Lower lobe of right lung (tissue), 2 donors: ENCODE measurements at regions not wholly inside any gene's neighbourhood (a gene's known extent, or its start where the extent isn't known, plus 50 kb on each side); places are given as distances from the start of the nearest gene placed in this dataset.

Experiments used
- ATAC-seq, 2 donors: fragments of 200-7000 bp; cut with Tn5 transposase; one replicate each; pipeline ENCODE4 v1.9.1; 2020 to 2022; ENCODE audit warnings: mild to moderate bottlenecking in 2 of 2, moderate library complexity in 2 of 2
- DNase-seq: peaks from one replicate; pipeline ENCODE4 v3.0.0-alpha.2; 2020
- H3K27ac ChIP-seq: fragments of 200-600 bp; one replicate; pipeline ENCODE4 v1.8.0; 2022
- H3K27me3 ChIP-seq: fragments of 200-600 bp; one replicate; pipeline ENCODE4 v1.8.0; 2022; ENCODE audit warnings: low read depth
- H3K36me3 ChIP-seq: fragments of 200-600 bp; one replicate; pipeline ENCODE4 v1.8.0; 2022; ENCODE audit warnings: mild to moderate bottlenecking
- H3K4me1 ChIP-seq: fragments of 200-600 bp; one replicate; pipeline ENCODE4 v1.8.0; 2022
- H3K4me3 ChIP-seq: fragments of 200-600 bp; one replicate; pipeline ENCODE4 v1.8.0; 2022; ENCODE audit warnings: mild to moderate bottlenecking
- H3K9me3 ChIP-seq: fragments of 200-600 bp; one replicate; pipeline ENCODE4 v1.8.0; 2022
- intact Hi-C: fragments of 100-400 bp; cut with DNase I; formaldehyde crosslinking; loops from one replicate; pipeline ENCODE4 v1.11.0; 2022
- TF ChIP-seq, protein P1 (sequence below): fragments of 200-600 bp; IDR thresholded peaks from one replicate; pipeline ENCODE4 v1.8.0; 2022; ENCODE audit warnings: antibody characterized with exemption, mild to moderate bottlenecking
- donor health status: DM: no; HTN: yes; CAD: no; lungs with severe emphysema.

DNA sequence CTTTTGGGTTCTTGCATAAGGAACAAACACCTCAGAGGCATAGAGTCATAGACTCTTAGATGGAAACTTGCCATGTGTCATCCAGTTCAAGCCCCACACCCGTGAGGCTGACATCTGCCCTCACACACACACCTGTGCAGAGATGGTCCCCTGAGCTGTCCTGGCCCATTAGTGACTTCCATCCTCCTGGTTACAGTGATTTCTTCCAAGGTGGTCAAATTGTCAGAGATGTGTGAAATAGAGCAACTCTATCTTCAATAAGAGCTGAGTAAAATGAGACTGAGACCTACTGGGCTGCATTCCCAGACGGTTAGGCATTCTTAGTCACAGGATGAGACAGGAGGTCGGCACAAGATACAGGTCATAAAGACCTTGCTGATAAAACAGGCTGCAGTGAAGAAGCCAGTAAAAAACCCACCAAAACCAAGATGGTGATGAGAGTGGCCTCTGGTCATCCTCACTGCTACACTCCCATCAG is 342.2 kb upstream of the TNRC6C start:
- DNase-seq = no peak
- ATAC-seq = no peak
- H3K36me3 ChIP-seq = no peaks in the 10 kb centered on the region
- H3K27me3 ChIP-seq = no peaks in the 10 kb centered on the region
- intact Hi-C loops = no loop called here
- H3K4me1 ChIP-seq = peaks cover 9% of the 10 kb centered on the region
- H3K9me3 ChIP-seq = no peaks in the 10 kb centered on the region
- no peak overlapping the region for H3K4me3 ChIP-seq
- TF ChIP-seq, protein P1, sequence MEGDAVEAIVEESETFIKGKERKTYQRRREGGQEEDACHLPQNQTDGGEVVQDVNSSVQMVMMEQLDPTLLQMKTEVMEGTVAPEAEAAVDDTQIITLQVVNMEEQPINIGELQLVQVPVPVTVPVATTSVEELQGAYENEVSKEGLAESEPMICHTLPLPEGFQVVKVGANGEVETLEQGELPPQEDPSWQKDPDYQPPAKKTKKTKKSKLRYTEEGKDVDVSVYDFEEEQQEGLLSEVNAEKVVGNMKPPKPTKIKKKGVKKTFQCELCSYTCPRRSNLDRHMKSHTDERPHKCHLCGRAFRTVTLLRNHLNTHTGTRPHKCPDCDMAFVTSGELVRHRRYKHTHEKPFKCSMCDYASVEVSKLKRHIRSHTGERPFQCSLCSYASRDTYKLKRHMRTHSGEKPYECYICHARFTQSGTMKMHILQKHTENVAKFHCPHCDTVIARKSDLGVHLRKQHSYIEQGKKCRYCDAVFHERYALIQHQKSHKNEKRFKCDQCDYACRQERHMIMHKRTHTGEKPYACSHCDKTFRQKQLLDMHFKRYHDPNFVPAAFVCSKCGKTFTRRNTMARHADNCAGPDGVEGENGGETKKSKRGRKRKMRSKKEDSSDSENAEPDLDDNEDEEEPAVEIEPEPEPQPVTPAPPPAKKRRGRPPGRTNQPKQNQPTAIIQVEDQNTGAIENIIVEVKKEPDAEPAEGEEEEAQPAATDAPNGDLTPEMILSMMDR = no peak
- no peak overlapping the region for H3K27ac ChIP-seq

DNA sequence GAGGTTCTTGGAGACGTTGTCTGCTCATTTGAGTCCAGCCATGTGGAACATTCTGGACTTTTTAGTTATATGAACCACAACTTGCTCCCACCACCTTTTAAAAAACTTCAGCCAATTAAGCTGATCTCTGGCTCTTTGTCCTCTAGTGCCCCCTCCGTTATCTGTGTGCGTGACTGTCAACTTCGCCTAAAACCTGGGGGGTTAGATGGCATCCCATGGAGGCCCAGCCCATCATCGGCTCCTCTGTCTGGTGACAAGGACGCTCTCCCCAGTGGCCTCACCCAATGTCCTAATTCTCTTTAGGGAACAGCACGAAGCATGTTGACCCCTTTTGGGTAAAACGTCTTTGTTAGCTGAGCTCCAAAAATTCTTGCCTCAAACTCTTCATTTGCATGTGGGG is 341.0 kb upstream of the TNRC6C start:
- Histone ChIP-seq H3K4me3 (no peak overlapping the region), H3K27me3 (no peaks in the 10 kb centered on the region), H3K27ac (no peak overlapping the region), H3K9me3 (no peaks in the 10 kb centered on the region), H3K4me1 (peaks cover 9% of the 10 kb centered on the region), H3K36me3 (no peaks in the 10 kb centered on the region)
- intact Hi-C loops = no loop called here
- ATAC-seq (no peak), DNase-seq (no peak)
- TF ChIP-seq, protein P1 = no peak

DNA sequence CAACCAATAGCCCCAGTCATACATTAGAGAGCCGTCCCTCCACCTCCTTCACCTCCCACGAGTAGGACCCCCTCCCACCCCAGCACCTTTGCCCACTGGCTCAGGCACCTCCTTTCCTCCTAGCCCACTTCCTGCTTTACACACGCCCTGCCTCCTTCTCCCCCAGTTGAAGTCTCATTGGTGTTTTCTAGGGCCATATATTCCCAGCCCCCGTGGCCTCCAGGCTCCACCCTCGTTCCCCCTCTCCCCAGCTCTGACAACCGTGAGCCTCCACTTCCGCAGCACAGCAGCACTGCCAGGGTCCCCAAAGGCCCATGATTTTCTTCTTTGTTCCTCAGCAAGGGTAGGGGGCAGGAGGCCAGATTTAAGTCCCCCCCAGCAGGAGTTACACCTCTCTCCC is 340.3 kb upstream of the TNRC6C start:
- DNase-seq (no peak), ATAC-seq (no peak)
- Histone ChIP-seq H3K36me3 (no peaks in the 10 kb centered on the region), H3K4me3 (no peak overlapping the region), H3K27ac (no peak overlapping the region), H3K9me3 (no peaks in the 10 kb centered on the region), H3K4me1 (peaks cover 9% of the 10 kb centered on the region), H3K27me3 (no peaks in the 10 kb centered on the region)
- intact Hi-C loops = no loop called here
- TF ChIP-seq, protein P1 = no peak

DNA sequence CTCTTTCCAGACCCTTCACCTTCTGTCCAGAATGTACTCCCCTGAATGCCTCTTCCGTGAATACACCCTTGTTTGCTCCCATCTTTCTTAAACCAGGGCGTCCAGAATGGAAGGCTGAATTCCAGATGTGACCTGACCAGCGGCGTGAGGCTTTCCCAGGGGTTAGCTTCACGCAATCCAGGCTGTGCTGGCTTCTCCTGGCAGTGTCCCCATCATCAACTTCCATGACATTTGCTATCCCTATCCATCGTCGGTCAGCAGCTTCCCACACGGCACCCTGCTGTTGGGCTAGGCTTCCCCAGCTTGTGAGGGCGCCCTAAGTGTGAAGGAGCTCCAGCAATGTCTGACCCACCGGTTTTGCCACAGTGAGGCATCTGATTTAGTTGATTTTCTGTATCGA is 339.8 kb upstream of the TNRC6C start:
- intact Hi-C loops = no loop called here

DNA sequence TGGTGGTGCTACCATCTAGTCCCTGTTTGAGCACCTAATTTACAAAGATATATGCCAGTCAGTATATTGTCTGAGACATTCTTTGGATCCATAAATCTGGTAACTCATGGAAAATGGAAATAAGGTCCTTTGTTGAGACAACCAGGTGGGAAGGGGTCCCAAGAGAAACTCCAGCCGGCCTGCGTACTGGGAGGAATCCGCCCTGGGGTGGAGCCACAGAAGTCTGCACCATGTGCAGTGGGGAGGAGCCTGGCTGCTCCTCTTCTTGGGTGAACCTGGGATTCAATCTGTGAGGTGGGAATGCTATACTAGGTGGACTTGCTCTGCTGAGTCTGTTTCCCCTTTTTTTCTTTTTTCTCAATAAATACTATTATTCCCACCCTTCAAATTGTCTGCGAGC is 339.2 kb upstream of the TNRC6C start:
- no peak for DNase-seq
- Histone ChIP-seq H3K4me1 (peaks cover 9% of the 10 kb centered on the region), H3K27ac (no peak overlapping the region), H3K36me3 (no peaks in the 10 kb centered on the region), H3K4me3 (no peak overlapping the region), H3K27me3 (no peaks in the 10 kb centered on the region), H3K9me3 (no peaks in the 10 kb centered on the region)
- ATAC-seq = no peak
- intact Hi-C loops = no loop called here
- TF ChIP-seq, protein P1 = no peak

More for the DNA sequence above, 339.8 kb upstream of the TNRC6C start:
- Histone ChIP-seq H3K36me3 (no peaks in the 10 kb centered on the region), H3K27me3 (no peaks in the 10 kb centered on the region), H3K4me3 (no peak overlapping the region), H3K27ac (no peak overlapping the region), H3K4me1 (peaks cover 9% of the 10 kb centered on the region), H3K9me3 (no peaks in the 10 kb centered on the region)
- TF ChIP-seq, protein P1 = no peak
- DNase-seq = no peak
- ATAC-seq = no peak

DNA sequence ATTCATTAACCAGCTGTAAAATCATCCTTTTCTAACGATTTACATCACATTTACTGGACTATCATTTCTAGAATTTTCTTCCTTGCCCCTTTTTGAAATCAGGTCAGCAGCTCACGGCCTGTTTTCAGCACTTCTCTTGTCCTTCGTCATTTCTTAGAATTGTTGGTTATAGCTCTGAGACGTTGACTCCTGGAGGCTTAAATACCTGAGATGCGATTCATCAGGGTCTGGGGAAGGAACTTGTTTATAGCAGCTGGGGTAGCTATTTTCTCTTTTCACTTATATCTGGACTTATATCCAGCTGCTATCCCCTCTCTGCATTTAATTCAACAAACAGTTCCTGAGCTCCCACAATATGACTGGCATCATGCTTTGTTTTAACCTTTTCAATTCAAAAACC is 338.7 kb upstream of the TNRC6C start:
- intact Hi-C loops = no loop called here
- no peak overlapping the region for H3K4me3 ChIP-seq
- no peak overlapping the region for H3K27ac ChIP-seq
- no peaks in the 10 kb centered on the region for H3K27me3 ChIP-seq
- TF ChIP-seq, protein P1 = no peak
- ATAC-seq = no peak
- H3K9me3 ChIP-seq = no peaks in the 10 kb centered on the region
- no peaks in the 10 kb centered on the region for H3K36me3 ChIP-seq
- H3K4me1 ChIP-seq = peaks cover 9% of the 10 kb centered on the region
- DNase-seq = no peak
